ENCODE measurements at regions not wholly inside any gene's neighbourhood (a gene's known extent, or its start where the extent isn't known, plus 50 kb on each side); places are given as distances from the start of the nearest gene placed in this dataset.

GRCh38 chr11:112361396-112361795 lies 100.7 kb upstream of the PLET1 start:
- Histone ChIP-seq H3K9me1 (replicated peaks; ENCODE audit: control insufficient read depth, extremely low read depth, insufficient read depth, low read length) (no peaks in the 10 kb centered on the region), H3K27ac (ENCODE audit: insufficient read depth, low read depth, low read length) (no peak overlapping the region), H3K4me1 (ENCODE audit: control insufficient read depth, extremely low read depth, insufficient read depth, low read length) (no peaks in the 10 kb centered on the region), H3K9ac (replicated peaks; ENCODE audit: extremely low read depth, insufficient read depth, low read length) (no peak overlapping the region), H3K4me3 (replicated peaks in 1 of 3; ENCODE audit: insufficient read depth in 1 of 3, low read depth in 1 of 3, low read length in 3 of 3) (no peak overlapping the region), H3K27me3 (ENCODE audit: control insufficient read depth in 2 of 2, insufficient read depth in 2 of 2, low read length in 2 of 2) (no peaks in the 10 kb centered on the region), H3K4me2 (ENCODE audit: insufficient read depth, low read length) (no peak overlapping the region), H3K36me3 (ENCODE audit: control insufficient read depth in 2 of 2, extremely low read depth in 1 of 2, insufficient read depth in 2 of 2, low read length in 2 of 2) (no peaks in the 10 kb centered on the region), H4K20me1 (replicated peaks; ENCODE audit: control insufficient read depth, extremely low read depth, insufficient read depth, low read length) (no peaks in the 10 kb centered on the region), H3K79me2 (ENCODE audit: control insufficient read depth, insufficient read depth, low read length) (no peaks in the 10 kb centered on the region), H2AFZ (ENCODE audit: low read depth, low read length) (no peak overlapping the region), H3K9me3 (replicated peaks; ENCODE audit: control insufficient read depth, insufficient read depth, low read length) (no peaks in the 10 kb centered on the region)
- TF ChIP-seq GATA2 (IDR thresholded peaks at IDR 0.05; ENCODE audit: insufficient read depth, insufficient read length, low read depth, low read length): no peak
- TF ChIP-seq EZH2 (IDR thresholded peaks at IDR 0.05; ENCODE audit: borderline replicate concordance, low read depth, low read length, severe bottlenecking): no peak
- TF ChIP-seq POLR2AphosphoS5 (IDR thresholded peaks at IDR 0.05; ENCODE audit: insufficient read depth, low read depth, low read length): no peak
- no peak for TF ChIP-seq POLR2A (IDR thresholded peaks at IDR 0.05; ENCODE audit: low read depth, low read length)
- no peak for TF ChIP-seq FOS (IDR thresholded peaks at IDR 0.05; ENCODE audit: borderline replicate concordance, insufficient read depth, low read length)
- TF ChIP-seq, protein P1, sequence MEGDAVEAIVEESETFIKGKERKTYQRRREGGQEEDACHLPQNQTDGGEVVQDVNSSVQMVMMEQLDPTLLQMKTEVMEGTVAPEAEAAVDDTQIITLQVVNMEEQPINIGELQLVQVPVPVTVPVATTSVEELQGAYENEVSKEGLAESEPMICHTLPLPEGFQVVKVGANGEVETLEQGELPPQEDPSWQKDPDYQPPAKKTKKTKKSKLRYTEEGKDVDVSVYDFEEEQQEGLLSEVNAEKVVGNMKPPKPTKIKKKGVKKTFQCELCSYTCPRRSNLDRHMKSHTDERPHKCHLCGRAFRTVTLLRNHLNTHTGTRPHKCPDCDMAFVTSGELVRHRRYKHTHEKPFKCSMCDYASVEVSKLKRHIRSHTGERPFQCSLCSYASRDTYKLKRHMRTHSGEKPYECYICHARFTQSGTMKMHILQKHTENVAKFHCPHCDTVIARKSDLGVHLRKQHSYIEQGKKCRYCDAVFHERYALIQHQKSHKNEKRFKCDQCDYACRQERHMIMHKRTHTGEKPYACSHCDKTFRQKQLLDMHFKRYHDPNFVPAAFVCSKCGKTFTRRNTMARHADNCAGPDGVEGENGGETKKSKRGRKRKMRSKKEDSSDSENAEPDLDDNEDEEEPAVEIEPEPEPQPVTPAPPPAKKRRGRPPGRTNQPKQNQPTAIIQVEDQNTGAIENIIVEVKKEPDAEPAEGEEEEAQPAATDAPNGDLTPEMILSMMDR (IDR thresholded peaks at IDR 0.05; ENCODE audit: extremely low read depth in 1 of 2, insufficient read depth in 1 of 2, low read depth in 1 of 2, low read length in 2 of 2): no peak
- no peak for TF ChIP-seq MYC (IDR thresholded peaks at IDR 0.05; ENCODE audit: low read depth, low read length)
- TF ChIP-seq MAX (IDR thresholded peaks at IDR 0.05; ENCODE audit: insufficient read depth, insufficient read length): no peak
- no peak for TF ChIP-seq JUN (IDR thresholded peaks at IDR 0.05; ENCODE audit: borderline replicate concordance, insufficient read depth, insufficient read length, low read depth)
- FAIRE-seq: no peak
- ChIA-PET POLR2A (no interaction called here), CTCF (interaction anchor here (1.7 kb wide), 1 partner anchor 929 kb away, joined by 4 read pairs; no protein-coding TSS in a partner anchor)
- dilution Hi-C loops (cut with MboI; ENCODE audit: extremely low pct_ligation_motif_present, low sequenced_read_pairs): no loop called here
- no peak for DNase-seq (ENCODE audit: low read depth, low spot score)
- BruUV-seq (replicated peaks): no TSS peak
- intact Hi-C loops (cut with micrococcal nuclease): no loop called here
